Stimulated activated CD8-positive, alpha-beta memory T cell treated with anti-CD3 and anti-CD28 coated beads, Interleukin-4, amount 100 ng/mL, for 1 hour (primary cell): ENCODE measurements at regions not wholly inside any gene's neighbourhood (a gene's known extent, or its start where the extent isn't known, plus 50 kb on each side); places are given as distances from the start of the nearest gene placed in this dataset.
"Not testable (repeated sequence)": the region's sequence is repeated elsewhere in the genome, so short reads cannot be mapped to it uniquely, and the experiment has no call there.

ENCODE experiments used
- DNase-seq, 2 donors: peaks; one replicate each; pipeline ENCODE4 v3.0.0-alpha.2; 2020; ENCODE audit warnings: low read depth in 2 of 2, low spot score in 1 of 2

DNA sequence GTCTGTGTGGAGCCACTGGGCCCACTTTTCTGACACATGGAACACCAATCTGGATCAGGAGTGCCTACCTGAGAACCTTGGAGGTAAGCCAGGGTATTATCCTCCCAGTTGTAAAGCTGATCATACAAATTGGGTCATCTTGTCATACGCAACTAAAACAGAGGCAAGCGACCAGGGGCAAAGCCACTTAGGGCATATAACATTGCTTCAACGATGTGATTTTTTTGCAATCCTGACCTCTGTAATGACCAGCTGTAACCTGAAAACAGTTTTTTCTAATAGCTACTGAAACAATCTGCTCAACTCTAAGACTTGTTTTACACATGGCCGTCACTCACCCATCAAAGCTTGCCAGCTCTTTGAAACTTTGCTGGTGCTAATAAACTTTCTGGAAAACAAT, 261.5 kb upstream of the AGTR2 start:
- no peak for DNase-seq

DNA sequence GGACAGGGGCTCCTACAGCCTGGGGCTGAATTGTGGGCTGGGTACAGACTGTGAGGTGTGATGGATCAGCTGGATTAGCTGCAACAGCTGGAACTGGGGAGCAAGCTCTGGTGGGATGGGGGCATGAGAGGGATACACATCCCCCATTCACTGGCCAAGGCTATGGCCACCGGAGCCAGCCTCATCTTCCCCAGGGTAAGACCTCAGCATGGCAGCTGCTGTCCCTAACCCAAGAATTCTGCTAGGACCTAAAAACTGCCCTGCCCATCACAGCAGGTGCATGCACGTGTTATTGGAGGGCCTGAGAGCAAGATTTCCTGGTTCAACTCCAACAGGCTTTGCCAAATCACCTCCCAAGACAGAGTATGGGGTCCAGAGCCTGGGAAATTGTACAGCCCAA, 258.6 kb upstream of the AGTR2 start:
- no peak for DNase-seq

DNA sequence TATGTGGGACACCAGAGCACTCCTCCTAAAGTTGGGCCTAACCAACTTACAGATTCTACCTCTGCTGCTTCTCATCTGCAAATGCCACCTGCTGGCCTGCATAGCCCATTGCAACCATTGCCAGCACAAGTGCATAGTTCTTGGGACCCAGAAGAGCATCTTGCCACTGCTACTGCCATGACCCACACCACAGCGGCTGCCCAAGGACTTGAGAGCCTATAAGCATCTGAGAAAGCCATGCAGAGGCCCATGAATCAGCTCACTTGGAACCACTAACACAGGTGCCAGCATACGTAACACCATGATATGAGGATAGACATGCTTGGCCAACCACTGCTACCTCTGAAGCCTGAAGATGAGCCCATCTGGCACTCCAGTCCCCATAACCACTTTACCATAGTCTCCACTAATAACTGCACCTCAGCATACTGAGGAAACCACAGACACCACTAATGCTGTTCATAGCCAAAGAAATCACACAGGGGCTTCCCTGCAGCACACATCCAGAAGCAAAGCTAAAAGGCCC, 258.1 kb upstream of the AGTR2 start:
- DNase-seq: no peak

DNA sequence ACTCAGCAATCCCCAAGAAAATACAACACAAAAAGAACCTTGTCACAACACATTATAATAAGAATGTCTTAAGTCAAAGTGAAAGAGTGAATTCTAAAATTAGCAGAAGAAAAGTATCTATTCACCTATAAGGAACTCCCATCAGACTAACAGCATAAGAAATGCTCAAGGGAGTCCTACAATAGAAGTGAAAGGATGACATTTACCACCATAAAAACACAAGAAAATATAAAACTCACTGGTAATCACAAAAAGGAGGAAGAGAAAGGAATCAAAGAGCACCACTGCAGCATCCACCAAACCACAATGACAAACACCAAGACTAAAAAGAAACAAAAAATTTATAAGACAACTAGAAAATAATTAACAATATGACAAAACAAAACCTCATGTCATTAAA, 257.0 kb upstream of the AGTR2 start:
- no peak for DNase-seq

DNA sequence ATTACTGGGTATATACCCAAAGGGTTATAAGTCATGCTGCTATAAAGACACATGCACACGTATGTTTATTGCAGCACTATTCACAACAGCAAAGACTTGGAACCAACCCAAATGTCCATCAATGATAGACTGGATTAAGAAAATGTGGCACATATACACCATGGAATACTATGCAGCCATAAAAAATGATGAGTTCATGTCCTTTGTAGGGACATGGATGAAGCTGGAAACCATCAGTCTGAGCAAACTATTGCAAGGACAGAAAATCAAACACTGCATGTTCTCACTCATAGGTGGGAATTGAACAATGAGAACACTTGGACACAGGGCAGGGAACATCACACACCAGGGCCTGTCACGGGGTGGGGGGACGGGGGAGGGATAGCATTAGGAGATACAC, 254.9 kb upstream of the AGTR2 start:
- DNase-seq: not testable (repeated sequence)

DNA sequence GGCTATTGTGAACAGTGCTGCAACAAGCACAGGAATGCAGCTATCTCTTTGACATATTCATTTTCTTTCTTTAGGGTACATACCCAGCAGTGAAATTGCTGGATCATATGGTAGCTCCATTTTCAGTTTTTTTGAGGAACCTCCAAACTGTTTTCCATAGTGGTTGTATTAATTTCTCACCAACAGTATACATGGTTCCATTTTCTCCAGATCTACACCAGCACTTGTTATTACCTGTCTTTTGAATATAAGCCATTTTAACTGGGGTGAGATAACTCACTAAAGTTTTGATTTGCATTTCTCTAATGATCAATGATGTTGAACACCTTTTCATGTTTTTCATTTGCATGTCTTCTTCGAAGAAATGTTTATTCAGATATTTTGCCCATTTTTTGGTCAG, 241.1 kb upstream of the AGTR2 start:
- no peak for DNase-seq

DNA sequence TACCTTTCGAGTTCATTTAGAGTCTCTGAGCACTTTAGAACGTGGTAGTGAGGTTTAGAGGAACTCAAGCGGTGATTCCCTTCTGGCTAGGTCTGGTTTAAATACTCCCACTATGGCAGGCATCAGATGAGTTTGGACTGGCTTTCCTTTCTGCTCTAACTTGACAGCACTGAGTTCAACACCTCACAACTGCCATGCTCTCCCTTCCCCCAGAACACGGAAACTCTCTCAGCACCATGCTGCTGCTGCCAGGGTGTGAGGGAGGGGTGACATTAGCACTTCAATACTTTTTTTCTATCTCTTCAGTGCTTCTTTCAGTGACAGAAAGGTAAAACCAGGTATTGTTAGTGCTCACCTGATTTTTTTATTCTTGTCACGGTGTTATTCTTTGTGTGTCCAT, 234.5 kb upstream of the AGTR2 start:
- DNase-seq: no peak

DNA sequence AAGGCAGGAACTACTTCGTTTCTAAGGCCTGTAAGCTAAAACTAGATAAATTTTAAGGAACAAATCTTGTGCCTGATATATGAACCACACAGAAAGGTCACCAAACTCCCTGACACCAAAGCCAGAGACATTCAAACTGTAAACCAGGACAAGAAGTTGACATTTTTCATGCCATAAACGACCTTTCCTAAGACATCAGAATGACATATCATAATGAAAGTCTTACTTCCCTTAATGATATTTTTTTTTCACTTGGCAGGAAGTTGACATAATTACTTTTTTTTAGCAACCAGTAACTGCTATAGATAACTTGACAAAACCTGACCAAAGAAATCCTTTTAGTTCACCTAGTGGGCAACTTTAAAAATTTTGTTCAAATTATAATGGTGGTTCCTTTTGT, 231.5 kb upstream of the AGTR2 start:
- no peak for DNase-seq

DNA sequence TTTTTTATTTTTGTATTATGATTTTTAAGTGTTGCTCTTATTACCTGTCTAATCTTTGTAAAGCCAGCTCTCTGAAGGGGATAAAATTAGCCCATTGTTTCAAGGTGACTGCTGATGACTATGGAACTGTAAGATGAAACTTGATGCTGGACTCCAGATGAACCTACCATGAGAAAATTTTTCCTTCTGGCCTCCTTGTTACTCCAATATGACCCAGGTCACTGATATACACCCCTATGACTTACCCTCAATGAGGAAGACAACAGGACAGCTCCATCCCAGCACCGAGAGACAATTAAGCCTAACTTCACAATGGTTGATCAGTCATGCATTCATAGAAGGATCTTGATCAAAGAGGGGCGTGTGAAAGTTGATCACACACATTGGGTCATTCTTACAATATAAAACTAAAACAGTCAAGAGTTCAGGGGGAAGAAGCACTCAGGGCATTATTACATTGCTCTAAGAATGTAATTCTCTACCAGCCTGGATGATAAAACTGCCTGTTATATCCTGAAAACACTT, 230.8 kb upstream of the AGTR2 start:
- no peak for DNase-seq

DNA sequence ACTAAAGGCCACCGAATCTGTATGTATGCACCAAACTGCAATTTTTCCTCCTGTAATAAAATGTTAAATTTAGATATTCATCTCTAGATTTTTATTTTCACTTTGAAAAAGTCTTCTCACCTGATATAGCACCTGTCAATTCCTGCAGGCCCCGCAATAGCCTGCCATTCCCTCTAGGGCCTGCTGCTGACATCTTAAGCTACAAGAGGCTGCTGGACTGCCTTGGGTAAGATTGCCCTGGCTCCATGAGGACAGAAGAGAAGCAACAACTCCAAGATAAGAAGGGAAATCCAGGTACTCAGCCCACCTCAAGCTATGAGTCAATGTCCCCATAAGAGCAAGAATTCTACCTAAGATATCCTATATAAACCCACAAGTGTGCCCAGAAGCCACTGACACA, 230.2 kb upstream of the AGTR2 start:
- DNase-seq: no peak

DNA sequence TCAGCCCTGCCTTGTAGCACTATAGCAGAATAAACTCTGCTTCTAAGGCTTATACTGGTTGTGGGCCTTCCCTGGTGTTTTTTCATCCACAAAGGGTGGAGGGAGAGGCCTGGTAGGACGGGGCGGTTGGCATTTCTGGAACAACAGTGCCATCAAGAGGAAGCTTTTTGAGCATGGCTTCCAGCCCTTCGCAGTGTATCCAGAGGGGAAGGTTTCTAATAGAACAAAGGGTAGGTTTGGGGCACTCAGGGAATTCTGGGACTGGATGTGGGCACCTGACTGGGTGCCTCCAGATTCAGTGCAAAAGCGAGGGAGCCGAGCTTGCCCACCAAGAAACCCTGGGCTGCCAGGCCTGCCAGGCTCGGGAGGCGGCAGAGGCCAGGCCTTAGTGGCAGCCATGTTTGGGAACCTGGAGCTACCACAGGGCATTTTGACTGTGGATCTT, 229.6 kb upstream of the AGTR2 start:
- DNase-seq: no peak

DNA sequence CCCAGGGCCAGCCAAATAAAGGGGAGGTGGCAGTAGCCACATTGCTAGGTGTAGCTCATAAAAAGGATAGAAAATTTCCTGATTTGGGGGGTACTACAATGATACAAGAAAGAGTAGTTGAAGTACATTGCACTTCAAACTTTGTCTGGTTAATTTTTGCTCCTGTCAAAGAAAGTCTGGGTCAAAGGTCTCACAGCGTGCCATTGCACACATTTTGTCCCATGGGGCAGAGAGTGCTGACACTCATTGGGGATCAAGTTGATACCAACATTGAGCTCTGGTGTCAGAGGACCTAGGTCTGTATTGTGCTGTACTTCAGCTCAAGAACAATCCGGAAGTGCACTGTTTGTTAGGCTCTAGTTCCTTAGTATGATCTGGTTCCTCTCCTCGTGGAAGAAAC, 229.2 kb upstream of the AGTR2 start:
- no peak for DNase-seq

DNA sequence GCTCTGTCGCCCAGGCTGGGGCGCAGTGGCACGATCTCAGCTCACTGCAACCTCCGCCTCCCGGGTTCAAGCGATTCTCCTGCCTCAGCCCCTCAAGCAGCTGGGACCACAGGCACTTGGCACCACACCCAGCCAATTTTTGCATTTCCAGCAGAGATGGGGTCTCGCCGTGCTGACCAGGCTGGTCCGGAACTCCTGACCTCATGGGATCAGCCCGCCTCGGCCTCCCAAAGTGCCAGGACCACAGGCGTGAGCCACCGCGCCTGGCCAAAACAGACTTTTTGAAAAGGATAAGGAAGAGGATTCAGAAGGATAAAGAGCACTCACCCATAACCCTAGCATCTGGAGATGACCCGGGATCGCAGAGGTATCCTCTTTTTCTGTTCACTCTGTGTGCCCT, 224.5 kb upstream of the AGTR2 start:
- DNase-seq: no peak

DNA sequence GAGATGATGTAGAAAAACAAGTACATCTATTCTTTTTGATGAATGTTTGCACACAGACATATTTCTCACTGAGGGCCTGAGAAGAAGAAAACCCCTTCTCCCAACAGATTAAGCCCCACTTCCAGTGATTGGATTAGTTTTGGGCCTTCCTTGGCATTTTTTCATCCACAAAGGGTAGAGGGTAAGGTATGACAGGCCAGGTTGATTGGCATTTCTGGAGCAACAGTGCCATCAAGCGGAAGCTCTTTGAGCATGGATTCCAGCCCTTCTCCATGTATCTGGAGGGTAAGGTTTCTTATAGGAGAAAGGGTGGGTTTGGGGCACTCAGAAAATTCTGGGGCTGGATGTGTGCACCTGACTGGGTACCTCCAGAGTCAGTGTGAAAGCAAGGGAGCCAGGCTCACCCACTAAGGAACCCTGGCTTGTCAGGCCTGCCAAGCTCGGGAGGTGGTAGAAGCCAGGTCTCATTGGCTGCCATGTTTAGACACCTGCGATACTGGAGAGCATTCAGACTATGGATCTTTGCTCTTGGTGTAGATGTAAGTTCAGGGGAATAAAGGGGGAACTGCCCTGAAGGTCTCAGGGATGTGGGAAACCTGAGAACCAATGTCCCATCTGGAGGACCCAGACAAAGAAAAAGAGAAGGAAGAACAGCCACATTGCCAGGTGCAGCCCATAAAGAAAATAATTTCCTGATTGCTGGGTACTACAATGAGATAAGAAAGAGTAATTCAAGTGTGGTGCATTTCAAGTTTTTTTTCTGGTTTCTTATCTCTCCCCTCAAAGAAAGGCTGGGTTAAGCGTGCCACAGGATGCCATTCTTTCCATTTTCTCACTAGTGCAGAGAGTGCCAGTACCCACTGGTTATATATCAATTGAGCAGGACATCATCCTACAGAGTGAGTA, 222.3 kb upstream of the AGTR2 start:
- no peak for DNase-seq

DNA sequence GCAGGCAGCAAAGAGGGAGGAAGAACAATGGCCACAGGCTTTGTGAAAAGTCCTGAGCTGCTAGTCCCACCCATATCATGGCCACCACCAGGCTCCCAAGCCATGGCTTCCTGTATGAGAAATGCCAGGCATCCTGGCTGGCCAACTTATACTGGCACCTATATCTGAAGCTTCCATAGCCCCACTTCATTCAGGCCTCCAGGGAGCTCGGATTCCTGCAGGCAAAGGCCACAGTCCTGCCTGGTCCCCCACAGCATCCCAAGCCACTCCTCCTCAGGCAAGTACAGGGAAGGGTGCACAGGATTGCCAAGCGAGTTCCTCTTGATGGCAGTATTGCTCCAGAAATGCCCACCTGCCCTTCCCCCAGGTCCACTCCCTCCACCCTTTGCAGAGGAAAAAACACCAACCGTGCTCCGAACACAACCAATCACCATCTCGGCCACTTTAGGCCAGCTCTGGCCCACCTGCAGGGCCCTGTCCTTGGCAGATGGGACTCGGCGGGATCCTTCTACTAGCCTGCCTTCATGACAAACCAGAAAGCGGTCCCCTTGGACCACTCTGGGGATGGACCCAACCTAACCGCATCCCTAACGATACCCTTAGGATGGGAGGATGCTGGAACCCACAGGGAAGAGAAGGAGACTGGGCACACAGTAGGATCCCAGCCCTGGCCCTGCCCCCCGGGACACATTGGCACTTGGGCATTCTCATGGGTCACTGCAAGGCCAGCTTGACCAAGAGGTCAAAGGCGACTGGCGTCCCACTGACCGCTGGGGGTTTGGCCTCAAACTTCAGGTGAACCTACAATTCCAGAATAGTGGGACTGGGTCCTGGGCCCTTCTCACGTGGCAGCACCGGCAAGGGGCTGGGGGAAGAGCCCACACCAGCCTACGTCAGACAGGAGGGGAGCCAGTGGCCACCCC, 220.4 kb upstream of the AGTR2 start:
- no peak for DNase-seq

DNA sequence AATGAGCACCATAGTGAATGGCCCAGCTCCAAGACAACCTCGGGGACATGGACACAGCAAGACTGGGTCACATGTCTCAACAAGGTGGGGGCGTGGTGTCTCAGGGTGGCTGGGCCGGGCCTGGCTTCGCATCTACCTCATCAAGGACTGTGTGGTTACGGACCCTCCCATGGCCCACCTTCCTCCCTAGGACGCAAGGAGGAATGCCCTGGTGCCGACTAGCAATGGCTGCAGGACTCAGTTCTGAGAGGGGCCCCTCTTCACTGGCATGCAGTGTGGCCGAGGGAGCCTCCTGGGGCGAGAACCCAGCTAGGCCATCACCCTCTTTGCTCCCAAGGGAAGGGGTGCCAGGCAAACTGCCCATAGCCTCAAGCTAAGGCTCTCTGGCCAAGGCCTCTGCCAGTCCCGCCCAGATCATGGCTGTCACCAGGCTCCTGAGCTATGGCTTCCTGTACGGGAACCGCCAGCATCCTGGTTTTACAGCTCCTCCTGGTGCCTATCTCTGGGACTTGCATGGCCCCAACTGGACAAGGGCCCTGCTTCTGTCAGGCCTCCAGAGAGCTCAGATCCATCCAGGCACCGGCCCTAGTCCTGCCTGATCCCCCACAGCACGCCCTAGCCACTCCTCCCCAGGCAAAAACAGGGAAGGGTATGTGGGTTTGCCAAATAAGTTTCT, 218.0 kb upstream of the AGTR2 start:
- DNase-seq: no peak

DNA sequence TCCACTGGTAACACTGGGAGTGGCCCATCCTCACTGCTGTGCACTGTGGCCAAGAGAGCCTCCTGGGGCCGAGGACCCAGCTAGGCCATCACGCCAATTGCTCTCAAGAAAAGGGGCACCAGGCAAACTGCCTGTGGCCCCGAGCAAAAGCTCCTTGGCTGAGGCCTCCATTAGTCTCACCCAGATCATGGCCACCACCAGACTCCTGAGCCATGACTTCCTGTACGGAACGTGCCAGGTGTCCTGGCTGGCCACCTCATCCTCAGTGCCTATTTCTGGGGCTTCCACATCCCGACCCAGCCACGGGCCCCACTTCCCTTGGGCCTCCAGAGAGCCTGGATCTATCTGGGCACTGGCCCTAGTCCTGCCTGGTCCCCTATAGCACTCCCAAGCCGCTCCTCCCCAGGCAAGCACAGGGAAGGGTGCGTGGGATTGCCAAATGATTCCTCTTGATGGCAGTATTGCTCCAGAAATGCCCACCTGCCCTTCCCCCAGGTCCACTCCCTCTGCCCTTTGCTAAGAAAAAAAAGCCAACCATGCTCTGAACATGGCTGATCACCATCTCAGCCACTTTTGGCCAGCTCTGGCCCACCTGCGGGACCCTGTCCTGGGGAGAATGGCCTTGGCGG, 212.6 kb upstream of the AGTR2 start:
- no peak for DNase-seq

DNA sequence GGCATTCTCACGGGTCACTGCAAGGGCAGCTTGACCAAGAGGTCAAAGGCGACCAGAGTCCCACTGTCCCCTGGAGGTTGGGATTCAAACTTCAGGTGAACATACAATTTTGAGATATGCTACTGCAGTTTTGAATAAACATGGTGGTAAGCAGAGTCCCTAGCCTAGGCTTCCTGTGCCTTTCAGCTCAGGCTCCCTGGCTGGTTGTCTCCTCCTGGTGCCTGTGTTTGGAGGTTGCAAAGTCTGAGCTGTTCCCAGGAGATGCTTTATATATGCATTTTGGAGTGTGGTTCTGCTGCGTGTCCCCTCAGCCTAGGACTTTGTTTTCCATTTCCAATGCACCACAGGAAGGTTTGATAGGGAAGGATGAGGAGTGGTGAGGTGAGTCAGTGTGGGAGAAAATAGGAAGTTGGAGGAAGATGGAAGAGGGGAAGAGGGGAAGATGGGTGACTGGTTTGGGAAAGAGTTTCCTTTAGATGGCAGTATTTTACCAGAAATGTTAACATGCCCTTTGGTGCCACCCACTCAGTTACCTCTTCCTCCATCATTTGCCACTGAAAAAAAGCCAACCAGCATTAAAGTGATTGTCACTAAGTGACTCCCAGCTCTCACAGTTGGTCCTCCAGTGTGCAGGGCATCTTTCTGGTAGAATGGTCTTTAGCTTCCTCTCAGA, 211.7 kb upstream of the AGTR2 start:
- DNase-seq: no peak

DNA sequence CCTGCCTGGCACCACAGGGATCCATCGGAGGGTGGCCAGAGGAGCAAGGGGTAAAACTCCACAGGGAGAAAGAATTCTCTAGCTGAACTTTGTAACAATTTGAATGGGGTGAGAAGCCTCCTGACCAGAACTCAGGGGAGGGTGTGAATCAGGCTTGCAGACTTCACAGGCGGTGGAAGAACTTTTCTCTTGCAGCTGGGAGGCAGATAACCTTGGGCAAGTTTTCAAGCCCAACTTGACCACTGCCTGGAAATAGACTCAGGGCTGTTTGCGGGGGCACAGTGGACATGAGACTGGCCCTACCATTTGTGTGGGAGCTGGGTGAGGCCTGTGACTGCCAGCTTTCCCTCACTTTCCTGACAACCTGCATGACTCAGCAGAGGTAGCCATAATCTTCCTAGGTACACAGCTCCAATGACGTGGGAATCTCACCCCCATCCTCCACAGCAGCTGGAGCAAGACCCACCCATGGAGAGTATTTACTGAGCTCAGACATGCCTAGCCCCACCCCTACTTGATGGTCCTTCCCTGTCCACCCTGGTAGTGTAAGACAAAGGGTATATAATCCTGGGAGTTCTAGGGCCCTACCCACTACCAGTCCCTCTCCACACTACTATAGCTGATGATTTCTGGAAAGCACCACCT, 210.0 kb upstream of the AGTR2 start:
- DNase-seq: no peak

DNA sequence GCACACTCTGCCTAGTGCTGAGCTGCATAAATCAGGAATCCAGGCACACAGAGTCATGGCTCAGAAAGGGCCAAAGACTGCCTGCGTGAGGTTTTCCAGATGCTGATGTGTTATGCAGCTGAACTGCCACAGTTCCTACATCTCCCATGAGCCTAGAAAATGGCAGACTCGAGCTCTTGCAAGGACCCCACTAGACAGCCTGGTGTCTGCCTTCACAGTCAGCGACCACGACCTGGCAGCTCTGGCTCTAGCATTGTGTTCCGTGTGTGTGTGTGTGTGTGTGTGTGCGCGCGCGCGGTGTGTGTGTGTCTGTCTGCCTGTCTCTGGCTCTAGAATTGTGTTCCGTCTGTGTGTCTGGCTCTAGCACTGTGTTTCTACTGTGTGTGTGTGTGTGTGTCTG, 203.6 kb upstream of the AGTR2 start:
- DNase-seq: no peak
